ENCODE measurements at regions not wholly inside any gene's neighbourhood (a gene's known extent, or its start where the extent isn't known, plus 50 kb on each side); places are given as distances from the start of the nearest gene placed in this dataset.
"Not testable (repeated sequence)": the region's sequence is repeated elsewhere in the genome, so short reads cannot be mapped to it uniquely, and the experiment has no call there.

DNA sequence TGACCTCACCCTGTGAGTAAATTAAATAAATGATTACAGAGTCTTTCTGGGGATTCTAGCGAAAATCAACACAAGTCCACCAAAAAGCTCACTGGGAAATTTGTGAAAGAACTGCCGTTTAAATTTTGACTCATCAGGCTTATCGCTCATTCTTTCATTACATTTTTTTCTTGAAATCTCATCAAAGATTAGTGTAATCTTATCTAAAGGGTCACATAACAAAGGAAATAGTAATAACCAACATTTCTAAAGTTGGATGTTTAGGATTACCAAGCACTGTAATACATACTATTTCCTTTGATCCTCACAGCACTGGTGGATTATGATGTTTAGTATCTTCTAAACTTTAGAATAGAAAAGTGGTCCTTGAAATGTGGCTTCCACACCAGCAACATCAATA, 111.1 kb upstream of the CBLB start:
- DNase-seq (ENCODE audit: low spot score) = no peak

DNA sequence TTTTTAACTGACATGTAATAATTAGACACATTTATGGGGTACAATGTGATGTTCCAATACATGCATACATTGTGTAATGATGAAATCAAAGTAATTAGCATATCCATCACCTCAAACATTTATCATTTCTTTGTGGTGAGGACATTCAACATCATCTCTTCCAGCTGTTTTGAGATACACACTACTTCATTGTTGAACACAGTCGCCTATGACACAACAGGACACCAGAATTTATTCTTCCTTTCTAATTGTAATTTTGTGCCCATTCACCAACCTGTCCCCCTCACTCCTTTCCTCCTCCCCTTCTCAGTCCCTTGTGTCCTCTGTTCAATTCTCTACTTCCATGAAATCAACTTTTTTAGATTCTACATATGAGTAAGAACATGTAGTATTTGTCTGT, 113.4 kb upstream of the CBLB start:
- DNase-seq (ENCODE audit: low spot score) = no peak

DNA sequence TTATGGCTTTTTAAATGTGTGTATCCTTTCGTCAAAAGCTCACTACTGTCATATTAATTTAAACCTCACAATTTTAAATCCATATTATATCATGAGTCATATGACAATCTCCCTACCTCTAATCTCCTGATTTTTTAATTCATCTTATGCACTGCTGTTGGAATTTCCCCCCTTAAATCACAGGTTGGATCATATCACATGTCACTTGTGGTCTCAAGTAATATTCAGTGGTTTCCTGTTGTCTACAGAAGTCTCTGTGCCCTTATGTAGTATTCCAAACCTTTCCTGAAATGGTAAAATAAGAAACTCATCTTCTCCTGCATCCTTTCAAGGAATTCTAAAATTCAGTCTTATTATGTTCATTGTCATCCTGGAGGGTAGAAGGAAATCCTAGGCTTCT, 116.0 kb upstream of the CBLB start:
- no peak for DNase-seq (ENCODE audit: low spot score)

DNA sequence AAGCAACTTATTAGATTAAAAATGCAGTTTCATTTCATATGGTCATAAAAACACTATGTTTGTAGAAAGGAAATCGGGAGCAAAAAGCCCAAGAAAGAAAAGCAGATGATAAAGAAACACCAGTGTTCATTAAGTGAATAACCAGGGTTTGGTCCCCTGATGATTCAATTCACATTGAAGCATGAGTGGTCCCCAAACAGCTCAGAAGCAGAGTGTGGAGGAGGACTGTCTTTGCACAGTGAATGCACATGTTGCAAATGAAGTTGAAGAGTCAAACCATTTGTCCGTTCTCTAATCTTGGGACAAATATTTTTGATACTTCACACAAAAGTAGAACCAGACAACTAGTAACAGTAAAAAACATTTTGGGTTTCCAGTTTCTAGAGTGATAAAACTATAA, 117.5 kb upstream of the CBLB start:
- not testable (repeated sequence) for DNase-seq (ENCODE audit: low spot score)

DNA sequence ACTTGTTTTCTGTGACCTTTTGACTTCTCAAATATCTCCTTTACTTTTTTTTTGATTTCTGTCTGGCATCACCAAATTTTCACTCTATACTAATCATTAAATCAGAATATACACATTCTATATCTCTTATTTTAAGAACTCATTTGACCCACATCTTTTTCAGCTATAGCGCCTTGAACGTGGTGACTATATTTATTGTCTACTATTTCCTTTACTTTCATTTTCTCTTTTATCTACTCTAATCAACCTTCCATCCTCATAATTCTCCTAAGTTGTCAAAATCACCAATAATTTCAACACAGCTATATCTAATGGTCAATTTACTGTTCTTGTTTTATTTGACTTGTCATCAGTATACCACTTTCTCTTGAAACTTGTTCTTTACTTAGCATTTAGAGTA, 119.0 kb upstream of the CBLB start:
- DNase-seq (ENCODE audit: low spot score) = no peak

DNA sequence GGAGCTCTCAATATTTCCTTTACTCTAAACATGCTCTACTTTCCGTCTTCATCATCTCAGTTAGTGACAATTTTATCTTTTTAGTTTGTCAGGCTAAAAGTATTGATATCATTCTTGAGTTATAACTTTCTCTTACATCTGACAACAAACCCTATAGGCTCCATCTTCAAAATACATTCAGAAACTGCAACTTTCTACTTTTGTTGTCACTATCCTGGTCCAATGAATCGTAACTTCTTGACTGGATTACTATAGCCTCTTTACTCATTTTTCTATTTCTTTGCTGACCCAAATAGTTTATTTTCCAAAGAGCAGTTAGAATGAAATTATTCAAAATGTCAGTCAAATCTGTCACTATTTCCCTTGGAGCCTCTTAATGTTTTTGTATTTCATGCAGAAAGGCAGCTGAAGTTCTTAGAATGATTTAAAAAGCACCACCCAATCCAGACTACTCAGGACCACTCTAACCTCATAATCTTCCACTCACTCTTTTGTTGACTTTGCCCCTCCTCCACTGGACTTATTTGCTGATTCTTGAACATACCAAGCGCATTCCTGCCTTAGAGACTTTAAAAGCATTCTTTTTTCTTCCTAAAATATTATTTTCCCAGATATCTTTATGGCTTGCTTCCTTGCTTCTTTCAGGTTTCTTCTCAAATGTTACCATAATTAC, 119.9 kb upstream of the CBLB start:
- no peak for DNase-seq (ENCODE audit: low spot score)

DNA sequence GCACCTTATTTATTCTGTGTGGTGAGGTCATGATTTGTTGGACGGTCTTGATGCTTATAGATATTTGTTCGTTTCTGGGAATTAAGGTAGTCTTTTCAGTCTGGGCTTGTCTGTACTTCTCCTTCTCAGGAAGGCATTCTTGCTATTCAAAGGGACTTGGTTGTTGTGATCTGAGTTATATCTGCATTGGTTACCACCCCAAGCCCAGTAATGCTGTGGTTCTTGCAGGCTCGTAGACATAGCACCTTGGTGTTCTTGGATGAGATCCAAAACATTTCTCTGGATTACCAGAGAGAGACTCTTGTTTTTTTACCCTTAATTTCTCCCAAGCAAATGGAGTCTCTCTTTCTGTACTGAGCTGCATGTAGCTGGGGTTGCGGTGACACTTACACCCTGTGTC, 128.0 kb upstream of the CBLB start:
- no peak for DNase-seq (ENCODE audit: low spot score)

DNA sequence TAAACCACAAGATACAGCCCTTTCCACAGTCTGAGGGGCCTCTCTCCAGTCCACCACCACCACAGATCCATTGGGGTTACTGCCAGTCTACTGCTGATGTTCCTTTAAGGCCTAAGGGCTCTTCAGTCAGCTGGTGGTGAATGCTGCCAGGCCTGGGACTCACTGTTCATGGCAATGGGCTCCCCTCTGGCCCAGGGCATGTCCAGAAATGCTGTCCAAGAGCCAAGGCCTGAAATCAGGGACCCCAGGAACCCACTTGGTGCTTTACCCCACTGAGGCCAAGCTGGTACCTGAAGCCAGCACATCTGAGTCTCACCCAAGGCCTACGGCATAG, 128.6 kb upstream of the CBLB start:
- no peak for DNase-seq (ENCODE audit: low spot score)

DNA sequence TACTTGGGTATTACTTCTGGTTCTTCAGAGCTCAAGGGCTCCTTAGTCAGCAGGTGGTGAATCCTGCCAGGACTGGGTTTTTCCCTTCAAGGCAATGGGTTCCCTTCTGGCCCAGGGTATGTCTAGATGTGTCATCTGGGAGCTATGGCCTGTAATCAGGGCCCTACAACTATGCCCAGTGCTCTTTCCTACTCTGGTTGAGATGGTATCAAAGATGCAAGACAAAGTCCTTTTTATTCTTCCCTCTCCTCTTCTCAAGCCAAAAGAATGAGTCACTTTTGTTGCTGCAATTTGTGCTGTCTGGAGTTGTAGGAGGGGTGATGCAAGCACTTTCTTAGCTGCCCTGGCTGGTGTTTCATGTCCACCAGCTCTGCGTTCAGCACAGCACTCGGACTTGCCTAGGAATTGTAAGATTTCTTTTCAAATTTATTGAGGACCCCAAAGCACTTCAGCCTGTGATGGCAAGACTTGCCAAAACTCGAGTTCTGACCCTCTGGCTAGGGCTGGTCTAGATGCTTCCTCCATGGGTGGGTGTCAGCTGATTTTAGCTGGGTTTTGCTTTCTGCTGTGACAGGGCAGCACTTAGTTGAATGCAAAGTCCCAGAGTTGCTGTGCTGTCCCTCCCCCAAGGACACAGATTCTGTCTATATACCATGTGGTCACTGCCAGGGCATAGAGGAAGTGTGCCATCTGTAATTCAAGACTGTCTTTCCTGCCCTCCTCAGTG, 129.2 kb upstream of the CBLB start:
- peak; percentile 62 for DNase-seq (ENCODE audit: low spot score)

DNA sequence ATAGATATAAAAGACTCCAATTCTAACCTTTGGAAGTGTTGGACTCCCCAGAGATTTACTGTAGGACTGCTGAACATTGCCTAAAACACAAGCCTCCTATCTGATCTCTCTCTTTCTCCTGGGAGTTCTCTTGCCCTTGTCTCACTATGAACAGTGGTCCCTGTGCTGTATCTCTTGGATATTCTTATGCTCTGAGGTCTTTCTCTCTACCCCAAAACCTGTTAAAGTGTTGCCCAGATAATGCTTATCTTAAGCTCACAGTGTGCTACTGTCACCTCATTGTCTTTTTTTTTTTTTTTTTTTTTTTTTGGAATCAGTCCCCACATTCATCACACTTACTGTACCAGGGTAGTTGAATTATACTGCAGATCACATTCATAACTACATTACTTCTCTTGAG, 131.0 kb upstream of the CBLB start:
- no peak for DNase-seq (ENCODE audit: low spot score)

DNA sequence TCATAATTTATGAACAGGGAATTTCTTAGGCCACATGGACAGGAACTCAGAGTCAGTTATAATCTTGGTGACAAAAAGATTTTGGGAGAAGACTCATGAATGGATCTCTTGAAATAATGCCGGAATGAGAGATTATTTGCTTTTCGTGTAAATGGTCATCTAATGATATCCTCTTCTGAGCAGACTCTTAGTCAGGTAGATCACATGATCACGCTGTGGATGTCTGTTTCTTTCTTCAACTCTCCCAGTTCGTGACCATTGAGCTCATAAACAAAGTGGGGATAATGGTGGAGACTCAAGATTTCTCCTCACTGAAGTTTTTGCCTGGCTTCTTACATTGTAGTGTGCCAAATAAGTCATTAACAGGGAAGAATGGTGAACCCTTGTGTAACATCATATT, 133.1 kb upstream of the CBLB start:
- DNase-seq (ENCODE audit: low spot score) = no peak

DNA sequence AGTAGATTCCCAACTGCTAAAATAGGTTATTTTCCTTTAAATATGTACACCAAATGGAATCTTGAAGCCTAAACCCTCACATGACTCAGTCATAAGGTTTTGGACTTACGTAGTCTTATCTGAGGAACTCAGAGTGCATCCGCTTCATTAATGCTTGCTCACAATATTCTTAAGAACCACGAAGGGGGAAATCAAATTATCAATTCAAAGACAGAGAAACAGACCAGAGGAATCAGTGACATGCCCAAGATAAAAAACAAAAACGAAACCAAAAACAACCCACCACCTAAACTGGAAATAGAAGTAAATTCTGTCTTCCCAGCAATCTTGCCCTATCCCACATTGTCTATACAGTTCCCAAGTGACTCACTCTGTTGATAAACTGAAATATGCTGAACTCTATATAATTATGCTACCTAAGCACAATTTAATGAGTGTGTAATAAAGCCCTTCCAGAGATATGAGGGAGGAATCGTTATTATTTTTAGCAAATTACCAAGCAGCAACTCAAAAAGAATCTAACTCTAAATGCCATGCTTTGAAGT, 135.4 kb upstream of the CBLB start:
- no peak for DNase-seq (ENCODE audit: low spot score)

DNA sequence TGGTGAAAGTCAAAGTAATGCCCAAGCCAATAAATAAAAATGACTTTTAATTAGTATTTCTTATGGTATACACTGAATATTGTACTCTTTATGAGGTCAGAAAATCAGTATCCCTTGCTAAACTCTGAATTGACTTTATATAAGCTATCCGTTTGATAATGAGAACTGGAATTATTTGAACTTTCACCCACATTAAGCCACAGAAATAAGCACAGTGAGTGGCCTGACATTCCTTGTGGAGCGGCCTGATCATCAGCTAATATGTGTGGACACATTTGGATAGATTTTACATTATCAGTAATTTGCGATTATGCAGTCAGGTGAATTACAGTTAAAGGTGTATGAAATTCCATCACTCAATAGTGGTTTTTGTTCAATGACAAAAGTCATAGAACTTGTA, 136.0 kb upstream of the CBLB start:
- DNase-seq (ENCODE audit: low spot score) = no peak

DNA sequence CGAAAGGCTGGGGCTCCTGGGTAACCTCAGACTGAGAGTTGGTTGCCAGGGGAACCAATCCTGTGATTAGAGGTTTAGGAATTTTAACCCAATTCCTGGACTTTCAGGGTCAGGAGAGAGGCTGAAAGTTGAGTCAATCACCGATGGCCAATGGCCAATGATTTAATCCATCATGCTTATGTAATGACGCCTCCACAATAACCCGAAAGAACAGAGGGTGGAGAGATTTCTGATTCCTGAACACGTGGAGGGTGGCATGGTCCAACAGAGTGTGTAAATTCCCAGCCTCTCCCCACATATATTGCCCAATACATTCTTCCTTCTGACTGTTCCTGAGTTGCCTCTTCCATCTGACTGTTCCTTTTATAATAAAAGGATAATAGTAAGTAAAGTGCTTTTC, 137.2 kb upstream of the CBLB start:
- DNase-seq (ENCODE audit: low spot score) = no peak

DNA sequence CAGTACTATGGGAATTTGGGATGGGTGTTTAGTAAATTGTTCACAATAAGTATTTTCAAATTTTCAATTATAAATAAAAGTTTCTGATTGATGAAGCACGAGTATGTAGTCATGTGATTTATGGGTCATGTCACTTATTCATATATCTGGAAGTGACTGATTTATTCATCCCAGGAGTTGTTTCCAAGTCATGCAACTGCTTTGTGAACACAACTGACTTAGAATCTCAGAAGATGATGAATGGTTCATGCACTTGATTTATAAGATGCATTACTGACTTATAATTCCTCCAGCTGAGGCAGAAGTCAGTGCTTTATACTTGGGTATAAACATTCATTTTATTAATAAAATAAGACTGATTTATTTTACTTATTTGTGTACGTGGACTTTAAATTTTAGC, 137.8 kb upstream of the CBLB start:
- DNase-seq (ENCODE audit: low spot score) = no peak

DNA sequence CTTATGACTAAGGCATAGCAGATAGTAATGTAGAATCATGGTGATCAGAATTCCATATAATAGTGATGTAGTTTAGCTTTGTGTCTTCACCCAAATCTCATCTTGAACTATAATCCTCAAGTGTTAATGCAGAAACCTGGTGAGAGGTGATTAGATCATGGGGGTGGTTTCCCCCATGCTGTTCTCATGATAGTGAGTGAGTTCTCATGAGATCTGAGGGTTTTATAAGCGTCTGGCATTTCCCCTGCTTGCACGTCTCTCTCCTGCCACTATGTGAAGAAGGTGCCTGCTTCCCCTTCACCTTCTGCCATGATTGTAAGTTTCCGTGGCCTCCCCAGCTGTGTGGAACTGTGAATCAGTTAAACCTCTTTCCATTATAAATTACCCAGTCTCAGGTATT, 138.7 kb upstream of the CBLB start:
- no peak for DNase-seq (ENCODE audit: low spot score)

DNA sequence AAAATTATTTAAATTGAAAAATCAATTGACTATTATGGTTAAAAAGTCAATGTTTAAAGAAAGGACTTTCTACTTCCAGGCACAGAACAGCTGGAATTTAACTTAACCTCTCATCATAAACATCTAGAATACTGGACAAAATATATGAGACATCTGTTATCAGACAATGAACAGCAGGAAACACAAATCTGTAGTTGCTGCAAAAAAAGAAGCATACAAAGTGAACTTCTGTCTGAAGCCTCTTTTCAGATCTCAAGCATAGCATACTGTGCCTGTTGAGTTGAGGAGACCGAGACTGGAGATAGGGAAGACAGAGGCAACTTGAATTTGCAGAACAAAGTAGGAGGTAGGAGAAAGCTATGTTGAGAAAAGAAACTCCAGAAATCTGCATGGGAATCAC, 140.0 kb upstream of the CBLB start:
- no peak for DNase-seq (ENCODE audit: low spot score)

DNA sequence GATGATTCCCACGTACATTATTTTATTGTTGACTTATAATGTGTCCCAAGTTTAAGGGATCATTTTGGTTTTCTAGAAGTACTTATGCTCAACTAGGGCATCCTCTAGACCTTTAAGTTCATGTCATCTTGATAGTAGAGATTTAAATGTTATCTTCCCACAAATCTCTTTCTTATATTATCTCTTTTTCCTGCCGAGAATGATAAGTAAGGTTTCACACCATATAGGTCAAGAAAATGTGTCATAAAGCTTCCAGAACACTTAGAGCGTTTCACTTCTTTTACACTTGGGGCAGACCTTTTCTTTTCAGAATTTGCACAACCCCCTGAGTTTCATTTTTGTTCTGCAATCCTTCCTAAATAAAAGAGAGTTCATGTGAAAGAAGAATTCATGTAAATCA, 142.0 kb upstream of the CBLB start:
- DNase-seq (ENCODE audit: low spot score) = no peak

DNA sequence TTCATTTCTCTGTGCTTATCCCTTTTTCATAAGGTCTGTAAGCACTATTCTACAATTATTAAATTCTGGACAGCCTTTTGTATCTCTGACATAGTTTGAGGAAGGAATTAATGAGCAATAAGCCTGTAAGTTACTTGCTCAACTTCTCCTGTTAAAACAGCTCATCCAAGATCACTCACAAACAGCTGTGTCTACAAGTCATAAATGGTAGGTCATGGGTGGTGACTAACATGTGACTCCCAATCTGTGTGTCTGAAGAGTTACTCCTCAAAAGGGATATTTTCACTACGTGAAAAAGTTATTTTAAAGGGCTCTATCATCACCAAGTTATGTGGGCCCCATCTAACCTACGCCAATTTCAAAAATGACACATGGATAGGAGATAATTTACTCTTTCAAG, 145.2 kb upstream of the CBLB start:
- DNase-seq (ENCODE audit: low spot score) = no peak

DNA sequence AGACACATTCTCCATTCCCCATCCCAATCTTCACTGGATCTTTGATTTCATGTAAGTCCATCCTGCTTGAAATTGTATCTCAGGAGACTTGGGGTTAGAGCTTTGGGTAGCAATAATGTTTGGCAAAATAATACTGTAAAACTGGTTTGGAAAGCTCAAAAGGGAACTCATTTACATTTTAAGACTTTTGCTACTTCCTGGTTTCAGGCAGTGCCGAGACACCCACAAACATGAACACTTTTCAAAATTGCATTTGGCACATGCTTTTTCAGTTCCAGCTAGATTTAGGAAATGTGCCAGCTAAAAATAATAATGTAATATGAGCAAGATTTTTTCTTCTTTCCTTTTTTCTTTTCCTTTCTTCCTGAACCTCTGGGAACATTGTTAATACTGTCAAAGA, 145.7 kb upstream of the CBLB start:
- no peak for DNase-seq (ENCODE audit: low spot score)

DNA sequence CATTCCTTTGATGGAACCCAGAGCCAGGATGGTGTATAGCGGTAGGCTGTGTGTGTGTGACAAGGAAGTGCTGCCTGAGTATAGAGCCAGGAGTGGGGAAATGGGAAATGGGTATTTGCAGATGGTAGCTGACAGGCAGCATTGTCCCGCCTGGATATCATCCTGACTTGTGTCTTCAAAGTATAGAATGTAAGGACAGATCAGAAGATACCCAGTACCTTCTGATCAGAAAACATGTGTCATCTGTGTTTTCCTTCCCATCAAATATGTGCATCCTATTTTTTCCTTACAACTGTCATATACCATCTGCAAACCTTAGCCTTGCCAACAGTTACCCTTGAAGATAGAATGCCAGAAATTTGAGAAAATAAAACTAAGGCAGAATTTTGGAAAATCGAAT, 146.2 kb upstream of the CBLB start:
- no peak for DNase-seq (ENCODE audit: low spot score)

DNA sequence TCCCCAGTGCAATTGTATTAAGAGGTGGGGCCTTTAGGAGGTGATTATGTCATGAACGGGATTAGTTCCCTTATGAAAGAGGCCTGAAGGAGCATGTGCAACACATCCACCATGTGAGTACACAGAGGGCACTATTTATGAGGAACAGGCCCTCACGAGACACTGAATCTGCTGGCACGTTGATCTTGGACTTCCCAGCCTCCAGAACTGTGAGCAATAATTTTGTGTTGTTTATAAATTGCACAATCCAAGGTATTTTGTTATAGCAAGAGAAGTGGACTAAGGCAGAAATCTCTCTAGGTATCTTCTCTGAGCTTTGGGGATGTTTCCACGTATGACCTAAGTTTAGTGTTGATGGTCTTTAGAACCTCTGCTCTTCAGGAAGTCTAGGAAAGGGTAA, 149.3 kb upstream of the CBLB start:
- no peak for DNase-seq (ENCODE audit: low spot score)

DNA sequence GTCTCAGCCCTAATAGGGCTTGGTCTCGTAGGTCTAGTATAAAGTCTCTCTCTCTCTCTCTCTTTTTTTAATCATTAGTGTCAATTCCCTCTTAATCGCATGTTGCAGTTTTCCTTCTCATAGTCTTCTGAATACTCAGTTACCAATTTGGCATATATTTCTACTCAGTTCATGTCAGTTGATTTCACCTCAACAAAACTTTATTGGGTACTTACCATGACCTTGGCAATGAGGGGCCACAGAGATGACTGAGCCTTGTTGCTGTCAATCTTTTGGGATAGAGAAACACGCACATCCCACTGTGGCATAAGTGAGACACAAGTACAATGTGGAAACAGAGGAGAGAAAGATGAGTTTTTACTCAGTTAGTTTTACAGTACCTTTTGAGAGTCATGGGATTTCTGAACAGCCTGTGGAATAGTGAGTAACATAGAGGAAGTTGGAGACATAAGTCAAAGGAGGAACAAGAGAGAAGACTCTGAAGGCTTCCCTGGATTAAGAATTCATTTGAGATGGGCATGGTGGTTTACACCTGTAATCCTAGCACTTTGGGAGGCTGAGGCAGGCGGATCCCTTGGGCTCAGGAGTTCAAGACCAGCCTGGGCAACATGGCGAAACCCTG, 150.2 kb upstream of the CBLB start:
- no peak for DNase-seq (ENCODE audit: low spot score)

DNA sequence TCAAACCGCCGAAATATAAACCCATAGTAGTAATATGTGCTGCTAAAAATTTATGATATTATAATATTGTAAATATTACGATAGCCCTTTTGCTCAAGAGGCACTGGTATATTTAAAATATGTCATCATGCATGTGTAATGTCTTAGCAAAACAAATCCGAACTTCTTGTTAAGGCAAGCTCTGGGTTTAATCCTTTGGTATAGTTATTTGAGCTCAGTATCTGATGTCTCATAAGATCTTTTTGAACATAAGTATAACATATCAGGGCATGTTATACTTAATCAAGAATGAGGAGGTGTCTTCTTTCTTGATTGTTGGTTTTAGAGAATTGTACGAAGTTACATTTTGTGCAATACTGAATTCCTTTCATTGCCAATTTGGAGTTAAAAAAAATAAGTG, 154.1 kb upstream of the CBLB start:
- DNase-seq (ENCODE audit: low spot score) = no peak

All from LoVo (cell line).